Body of pancreas (tissue), 4 donors: ENCODE measurements at regions not wholly inside any gene's neighbourhood (a gene's known extent, or its start where the extent isn't known, plus 50 kb on each side); places are given as distances from the start of the nearest gene placed in this dataset.

Experiments
- POLR2A ChIP-seq, 3 donors: fragments of 450-650 bp; IDR thresholded peaks; one replicate each; pipeline ENCODE4 v1.6.1; 2016; ENCODE audit warnings: antibody characterized with exemption in 3 of 3, mild to moderate bottlenecking in 2 of 3
- TF ChIP-seq, protein P1 (sequence below), 7 experiments: fragments of 450-650 bp in 4 of 7; fragments of 200-600 bp in 3 of 7; sonication (generic) in 3 of 7; IDR thresholded peaks; one replicate each; pipeline ENCODE4 v1.5.1; 2016 to 2019; ENCODE audit warnings: antibody characterized with exemption in 7 of 7

DNA sequence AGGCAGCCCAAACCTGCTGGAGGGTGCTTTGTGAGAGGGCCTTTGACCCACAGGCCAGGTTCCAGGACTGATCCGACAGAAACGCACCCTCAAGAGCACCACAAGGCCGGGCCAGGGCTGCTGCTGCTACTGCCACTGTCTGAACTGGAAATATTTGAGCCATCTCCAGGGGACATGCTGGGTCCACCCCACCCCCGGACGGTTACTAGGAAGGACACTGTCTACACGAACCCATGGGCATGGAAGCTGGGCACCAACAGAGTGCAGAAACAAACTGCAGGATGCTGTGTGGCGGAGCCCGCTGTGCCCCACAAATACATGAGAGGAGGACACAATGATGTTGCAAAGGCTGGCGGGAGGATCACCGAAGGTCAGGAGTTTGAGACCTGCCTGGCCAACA, 283.7 kb downstream of the CTTN start:
- TF ChIP-seq, protein P1, sequence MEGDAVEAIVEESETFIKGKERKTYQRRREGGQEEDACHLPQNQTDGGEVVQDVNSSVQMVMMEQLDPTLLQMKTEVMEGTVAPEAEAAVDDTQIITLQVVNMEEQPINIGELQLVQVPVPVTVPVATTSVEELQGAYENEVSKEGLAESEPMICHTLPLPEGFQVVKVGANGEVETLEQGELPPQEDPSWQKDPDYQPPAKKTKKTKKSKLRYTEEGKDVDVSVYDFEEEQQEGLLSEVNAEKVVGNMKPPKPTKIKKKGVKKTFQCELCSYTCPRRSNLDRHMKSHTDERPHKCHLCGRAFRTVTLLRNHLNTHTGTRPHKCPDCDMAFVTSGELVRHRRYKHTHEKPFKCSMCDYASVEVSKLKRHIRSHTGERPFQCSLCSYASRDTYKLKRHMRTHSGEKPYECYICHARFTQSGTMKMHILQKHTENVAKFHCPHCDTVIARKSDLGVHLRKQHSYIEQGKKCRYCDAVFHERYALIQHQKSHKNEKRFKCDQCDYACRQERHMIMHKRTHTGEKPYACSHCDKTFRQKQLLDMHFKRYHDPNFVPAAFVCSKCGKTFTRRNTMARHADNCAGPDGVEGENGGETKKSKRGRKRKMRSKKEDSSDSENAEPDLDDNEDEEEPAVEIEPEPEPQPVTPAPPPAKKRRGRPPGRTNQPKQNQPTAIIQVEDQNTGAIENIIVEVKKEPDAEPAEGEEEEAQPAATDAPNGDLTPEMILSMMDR (IDR thresholded peaks at IDR 0.05): no peak
- no peak for TF ChIP-seq POLR2A (IDR thresholded peaks at IDR 0.05)
